GM19467 (cell line): ENCODE measurements at regions not wholly inside any gene's neighbourhood (a gene's known extent, or its start where the extent isn't known, plus 50 kb on each side); places are given as distances from the start of the nearest gene placed in this dataset.
"Not testable (repeated sequence)": the region's sequence is repeated elsewhere in the genome, so short reads cannot be mapped to it uniquely, and the experiment has no call there.

Experiments used
- ATAC-seq: cut with Tn5 transposase; IDR thresholded peaks from one replicate; pipeline ENCODE4 v1.9.1; 2021; ENCODE audit warnings: mild to moderate bottlenecking, moderate library complexity; ENCODE audit not compliant: unreplicated experiment

DNA sequence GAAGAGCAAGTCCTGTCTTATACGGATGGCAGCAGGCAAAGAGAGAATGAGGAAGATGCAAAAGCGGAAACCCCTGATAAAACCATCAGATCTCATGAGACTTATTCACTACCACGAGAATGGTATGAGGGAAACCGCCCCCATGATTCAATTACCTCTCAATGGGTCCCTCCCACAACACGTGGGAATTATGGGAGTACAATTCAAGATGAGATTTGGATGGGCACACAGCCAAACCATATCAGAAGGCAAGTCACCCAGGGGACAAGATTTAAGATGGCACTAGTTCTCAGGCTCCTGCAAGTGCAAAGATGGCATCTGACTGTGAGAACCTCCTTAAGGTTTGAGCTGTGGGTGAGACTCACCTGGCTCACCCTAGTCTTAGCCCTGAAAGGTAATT, 984.3 kb downstream of the AACS start:
- not testable (repeated sequence) for ATAC-seq

DNA sequence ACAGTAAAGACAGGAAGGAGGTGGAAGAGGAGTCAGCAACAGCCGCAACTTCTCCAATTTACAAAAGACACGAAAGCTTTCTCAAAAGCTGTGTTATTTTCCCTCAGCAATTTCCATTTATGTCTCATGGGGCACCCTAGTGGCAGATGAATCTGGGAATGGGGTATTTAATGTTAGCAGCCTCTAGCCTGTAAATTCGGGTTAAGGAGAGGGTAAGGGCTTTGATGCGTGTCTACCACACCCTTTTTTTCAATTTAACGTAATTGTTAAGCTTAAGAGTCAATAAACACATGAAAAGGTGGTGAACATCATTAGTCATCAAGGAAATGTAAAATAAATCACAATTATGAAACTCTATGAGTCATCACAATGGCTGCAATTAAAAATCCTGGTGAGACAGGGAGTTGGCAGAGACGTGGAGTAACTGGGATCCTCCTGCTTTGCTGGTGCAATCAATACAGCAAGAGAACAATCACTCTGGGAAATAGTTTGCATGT, 986.4 kb downstream of the AACS start:
- ATAC-seq: no peak

DNA sequence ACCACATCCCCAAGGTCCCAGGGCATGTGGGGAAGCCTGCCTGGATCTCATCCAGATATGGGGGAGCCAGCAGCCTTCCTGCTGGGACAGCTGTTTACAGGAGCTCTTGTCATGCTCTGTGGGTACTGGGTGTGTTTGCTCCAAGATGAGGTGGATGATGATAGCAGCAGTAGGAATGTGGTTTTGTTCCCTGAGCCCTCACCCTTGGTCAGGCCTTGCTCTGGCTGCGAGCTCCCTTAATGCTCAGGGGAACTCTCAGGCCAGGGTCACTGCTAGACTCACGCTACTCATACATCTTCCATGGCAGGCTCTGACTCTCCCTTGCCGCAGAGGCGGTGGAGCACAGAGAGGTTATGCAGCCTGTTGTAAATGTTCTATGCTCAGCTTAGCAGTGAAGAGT, 990.3 kb downstream of the AACS start:
- ATAC-seq: no peak

DNA sequence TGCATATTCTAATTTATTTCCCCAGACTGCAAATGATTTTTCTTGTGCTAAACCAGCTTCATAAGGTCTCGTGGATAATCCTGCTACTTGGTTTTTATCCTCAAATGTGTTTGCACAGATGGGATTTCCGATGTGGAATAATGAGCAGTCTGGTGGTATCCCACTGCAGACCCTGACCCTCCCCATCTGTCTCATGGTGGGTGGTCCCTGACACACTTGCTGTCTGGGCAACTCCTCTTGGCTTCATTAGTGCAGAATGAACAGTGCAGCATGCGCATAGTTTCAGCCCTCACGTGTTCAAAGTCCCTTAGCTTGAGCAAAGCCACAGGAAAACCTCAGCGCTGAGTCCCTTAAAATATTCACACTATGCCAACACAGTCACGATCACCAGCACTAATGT, 996.5 kb downstream of the AACS start:
- ATAC-seq: no peak

GRCh38 chr12:126064028-126064427, 998.8 kb downstream of the AACS start:
- ATAC-seq: no peak

- ATAC-seq: no peak
Measured at GRCh38 chr12:126067626-126068329, 1002.5 kb downstream of the AACS start.

DNA sequence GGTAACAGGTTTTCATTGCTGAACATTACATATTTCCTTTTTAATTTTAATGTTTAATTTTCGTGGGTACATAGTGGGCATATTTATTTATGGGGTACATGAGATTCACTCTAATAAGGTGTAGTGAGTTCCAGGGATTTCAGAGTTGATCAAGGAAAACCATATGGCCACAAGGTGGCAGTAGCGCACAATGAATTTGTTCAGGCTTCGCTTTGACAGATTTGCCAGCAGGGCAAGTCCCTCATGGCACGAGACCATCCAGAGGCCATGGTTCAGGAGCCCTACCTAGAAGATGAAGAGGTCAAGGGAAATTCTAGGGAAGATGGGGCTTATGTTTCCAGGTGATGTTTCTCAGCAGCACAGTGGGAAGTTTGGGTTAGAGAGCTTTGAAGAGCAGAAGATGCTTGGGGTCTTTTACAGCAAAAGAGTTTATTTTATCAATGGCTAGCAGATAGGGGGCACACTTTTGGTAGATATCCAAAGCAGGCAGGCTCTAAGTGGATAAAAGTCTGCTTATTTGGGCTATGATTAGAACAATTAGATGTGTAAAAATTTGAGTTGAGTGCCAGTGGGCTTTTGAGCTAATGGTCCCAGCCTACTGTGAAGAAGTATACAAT, 1004.4 kb downstream of the AACS start:
- no peak for ATAC-seq

DNA sequence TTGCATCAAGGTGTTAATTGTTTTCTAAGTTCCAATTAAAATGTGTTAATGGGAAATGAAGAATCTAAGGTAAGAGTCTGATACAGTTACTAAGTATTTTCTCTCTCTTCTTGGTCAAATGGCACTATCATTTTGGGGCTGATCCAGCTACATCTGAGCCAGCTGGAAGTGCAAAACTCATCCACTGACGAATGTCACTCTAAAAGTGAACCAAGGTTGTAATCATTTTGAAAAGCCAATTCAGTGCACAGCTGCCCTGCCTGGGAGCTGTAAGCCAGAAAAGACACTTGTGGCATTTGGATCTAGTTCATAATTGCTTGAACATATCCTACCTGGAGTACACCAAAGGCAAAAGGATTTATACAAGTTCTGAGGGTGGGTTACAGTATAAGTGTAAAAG, 1011.3 kb downstream of the AACS start:
- ATAC-seq: no peak

- ATAC-seq: no peak
Measured at GRCh38 chr12:126083926-126084325, 1018.7 kb downstream of the AACS start.

DNA sequence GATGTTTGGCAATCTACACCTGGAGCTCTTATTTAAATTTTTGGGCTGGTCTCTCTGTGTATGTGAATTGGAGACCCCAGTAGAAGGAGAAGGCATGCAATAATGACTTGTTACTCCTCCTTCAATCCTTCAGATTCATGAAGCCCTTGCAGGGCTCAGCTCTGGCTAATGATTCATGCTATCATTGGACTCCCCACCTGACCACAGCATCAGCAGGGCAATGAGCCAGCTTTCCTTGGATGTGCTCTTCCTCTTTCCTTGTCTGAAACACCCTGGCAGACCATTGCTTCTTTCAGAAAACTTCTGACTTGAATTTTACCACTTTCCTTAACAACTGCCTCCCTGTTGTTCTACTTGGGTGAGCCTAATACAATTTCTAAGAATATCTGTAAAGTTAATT, 1019.2 kb downstream of the AACS start:
- no peak for ATAC-seq

- no peak for ATAC-seq
Measured at GRCh38 chr12:126086242-126086641, 1021.0 kb downstream of the AACS start.

- ATAC-seq: no peak
Measured at GRCh38 chr12:126087692-126088091, 1022.5 kb downstream of the AACS start.

DNA sequence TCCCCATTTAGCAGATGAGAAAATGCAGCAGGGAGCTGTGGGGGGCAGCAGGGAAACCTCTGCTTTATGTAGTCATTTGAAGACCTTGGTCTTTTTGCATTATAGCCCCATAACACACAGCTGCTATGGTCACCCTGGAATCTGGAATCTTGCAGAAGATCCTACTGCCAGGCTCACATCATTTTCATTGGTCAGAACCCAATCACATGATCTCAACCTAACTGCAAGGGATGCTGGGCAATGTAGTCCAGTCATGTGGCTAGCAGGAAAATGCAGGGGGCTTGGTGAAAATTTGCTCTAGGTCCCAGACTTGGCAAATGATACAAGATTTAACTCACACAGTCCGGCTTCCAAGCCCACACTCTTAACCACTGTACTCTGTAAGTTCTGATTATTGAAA, 1028.7 kb downstream of the AACS start:
- ATAC-seq: no peak

DNA sequence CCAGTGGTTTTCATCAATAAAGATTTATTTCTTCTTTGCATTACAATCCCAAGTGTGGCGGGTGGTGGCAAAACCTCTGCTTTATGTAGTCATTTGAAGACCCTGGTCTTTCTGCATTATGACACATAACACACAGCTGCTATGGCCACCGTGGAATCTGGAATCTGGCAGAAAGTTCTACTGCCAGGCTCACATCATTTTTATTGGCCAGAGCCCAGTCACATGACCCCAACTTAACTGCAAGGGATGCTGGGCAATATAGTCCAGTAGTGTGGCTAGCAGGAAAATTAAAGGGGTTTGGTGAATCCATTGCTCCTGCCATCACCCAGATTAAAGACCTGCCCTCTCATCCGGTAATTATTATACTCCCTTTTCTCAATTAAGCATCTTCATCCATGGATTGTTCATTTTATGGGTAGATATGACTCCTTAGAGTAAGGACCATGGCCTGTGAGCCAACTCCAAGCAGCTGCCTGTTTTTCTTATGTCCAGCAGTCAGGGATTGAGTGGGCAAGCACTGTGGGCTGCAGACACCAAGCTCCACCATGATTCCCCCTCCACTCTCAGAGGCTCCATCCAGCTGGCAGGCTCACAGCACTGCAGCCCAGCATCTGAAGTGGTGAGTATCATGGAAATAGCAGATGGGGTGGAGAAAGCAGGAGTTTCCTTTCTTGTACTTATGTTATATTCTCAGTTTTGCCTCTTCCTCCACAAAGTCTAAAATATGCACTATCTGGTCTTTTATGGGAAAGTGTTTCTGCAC, 1030.7 kb downstream of the AACS start:
- ATAC-seq: no peak

GRCh38 chr12:126106706-126107105, 1041.5 kb downstream of the AACS start:
- ATAC-seq: no peak

GRCh38 chr12:126107659-126108058, 1042.4 kb downstream of the AACS start:
- no peak for ATAC-seq

DNA sequence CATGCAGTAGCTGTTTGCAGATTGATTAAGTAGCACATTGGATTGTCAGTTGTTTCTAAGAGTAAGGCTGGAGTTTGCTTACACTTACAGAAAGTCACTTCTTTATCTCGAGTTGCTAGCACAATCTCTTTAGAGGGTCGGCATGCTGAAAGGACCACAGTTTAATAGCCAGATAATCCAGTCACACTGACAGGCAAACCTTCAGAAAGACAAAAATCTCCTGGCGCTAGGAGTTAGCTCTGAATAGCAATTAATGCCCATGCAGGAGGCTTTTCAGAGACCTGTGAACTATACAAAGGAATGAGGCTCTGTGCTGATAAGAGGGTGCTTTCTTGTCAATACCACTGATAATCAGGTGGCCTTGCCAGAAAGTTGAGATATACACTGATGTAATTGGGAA, 1043.0 kb downstream of the AACS start:
- ATAC-seq: no peak

- no peak for ATAC-seq
Measured at GRCh38 chr12:126112141-126112540, 1046.9 kb downstream of the AACS start.

GRCh38 chr12:126112849-126113248, 1047.6 kb downstream of the AACS start:
- ATAC-seq: no peak

DNA sequence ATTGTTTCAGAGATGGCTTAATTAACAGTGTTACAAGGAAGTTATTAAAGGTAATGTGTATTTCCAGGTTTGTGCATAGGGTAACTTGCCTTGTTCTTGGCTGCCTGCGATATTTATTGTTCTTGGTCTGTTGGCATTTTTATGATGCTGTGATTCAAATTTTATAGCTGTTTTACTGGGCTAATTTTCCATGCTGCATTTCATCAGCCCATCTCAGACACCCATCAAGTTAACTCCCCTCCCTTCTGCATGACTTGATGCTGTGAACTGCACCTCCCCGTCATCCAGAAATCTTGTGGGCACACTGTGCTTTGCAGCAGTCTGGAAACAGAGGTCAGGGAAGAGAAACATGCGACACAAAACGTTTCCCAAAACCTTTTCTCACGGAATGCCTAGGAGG, 1049.2 kb downstream of the AACS start:
- ATAC-seq: no peak

- no peak for ATAC-seq
Measured at GRCh38 chr12:126117502-126117901, 1052.3 kb downstream of the AACS start.

GRCh38 chr12:126139355-126139754, 1074.1 kb downstream of the AACS start:
- ATAC-seq: no peak
